DND-41 (cell line): ENCODE measurements at regions not wholly inside any gene's neighbourhood (a gene's known extent, or its start where the extent isn't known, plus 50 kb on each side); places are given as distances from the start of the nearest gene placed in this dataset.

Experiments
- ATAC-seq: fragments of 200-7000 bp; cut with Tn5 transposase; 3 replicates; pipeline ENCODE4 v1.9.1; 2021; ENCODE audit warnings: low read depth; ENCODE audit not compliant: insufficient read depth
- DNase-seq: peaks from one replicate; pipeline ENCODE4 v3.0.0-alpha.2; 2020
- H2AFZ ChIP-seq: 2 replicates; pipeline ENCODE4 v1.6.0; 2012; ENCODE audit warnings: low read depth, low read length
- H3K27ac ChIP-seq: 2 replicates; pipeline ENCODE4 v1.5.1; 2012; ENCODE audit warnings: low read length, inconsistent platforms
- H3K27me3 ChIP-seq: fragments of 200-600 bp; sonication (generic); 2 replicates; pipeline ENCODE4 v1.6.0; 2012; ENCODE audit warnings: low read length, mild to moderate bottlenecking, inconsistent platforms; ENCODE audit not compliant: insufficient read depth, poor library complexity
- H3K36me3 ChIP-seq: 2 replicates; pipeline ENCODE4 v1.5.1; 2012; ENCODE audit warnings: low read length, inconsistent platforms; ENCODE audit not compliant: insufficient read depth
- H3K4me1 ChIP-seq: 2 replicates; pipeline ENCODE4 v1.5.1; 2012; ENCODE audit warnings: mild to moderate bottlenecking, low read length; ENCODE audit not compliant: insufficient read depth
- H3K4me2 ChIP-seq: 2 replicates; pipeline ENCODE4 v1.6.0; 2012; ENCODE audit warnings: mild to moderate bottlenecking, moderate library complexity, low read length, inconsistent platforms; ENCODE audit not compliant: insufficient read depth
- H3K4me3 ChIP-seq, 2 experiments: fragments of 200-600 bp in 1 of 2; shearing (Covaris generic) in 1 of 2; 2 replicates each; pipeline ENCODE4 v1.5.1; 2012 to 2016; ENCODE audit warnings: inconsistent platforms in 2 of 2, low read length in 2 of 2, mild to moderate bottlenecking in 2 of 2, low read depth in 1 of 2, moderate library complexity in 1 of 2
- H3K79me2 ChIP-seq: 2 replicates; pipeline ENCODE4 v1.6.0; 2012; ENCODE audit warnings: low read length, inconsistent platforms; ENCODE audit not compliant: insufficient read depth
- H3K9ac ChIP-seq: 2 replicates; pipeline ENCODE4 v1.6.0; 2012; ENCODE audit warnings: low read depth, mild to moderate bottlenecking, inconsistent platforms, low read length, moderate library complexity
- H3K9me3 ChIP-seq: 2 replicates; pipeline ENCODE4 v1.5.1; 2012; ENCODE audit warnings: low read length, moderate library complexity, mild to moderate bottlenecking, inconsistent platforms; ENCODE audit not compliant: insufficient read depth, severe bottlenecking
- H4K20me1 ChIP-seq: 2 replicates; pipeline ENCODE4 v1.6.0; 2012; ENCODE audit warnings: low read length; ENCODE audit not compliant: insufficient read depth
- EZH2 ChIP-seq: IDR thresholded peaks from 3 replicates; pipeline ENCODE4 v1.6.1; 2012; ENCODE audit warnings: borderline replicate concordance, low read depth, mild to moderate bottlenecking, moderate library complexity, low read length, inconsistent platforms; ENCODE audit not compliant: severe bottlenecking
- TF ChIP-seq, protein P1 (sequence below): IDR thresholded peaks from 2 replicates; pipeline ENCODE4 v1.5.1; 2012; ENCODE audit warnings: borderline replicate concordance, low read length, moderate library complexity, mild to moderate bottlenecking; ENCODE audit not compliant: poor library complexity, severe bottlenecking; ENCODE audit errors: extremely low read depth

DNA sequence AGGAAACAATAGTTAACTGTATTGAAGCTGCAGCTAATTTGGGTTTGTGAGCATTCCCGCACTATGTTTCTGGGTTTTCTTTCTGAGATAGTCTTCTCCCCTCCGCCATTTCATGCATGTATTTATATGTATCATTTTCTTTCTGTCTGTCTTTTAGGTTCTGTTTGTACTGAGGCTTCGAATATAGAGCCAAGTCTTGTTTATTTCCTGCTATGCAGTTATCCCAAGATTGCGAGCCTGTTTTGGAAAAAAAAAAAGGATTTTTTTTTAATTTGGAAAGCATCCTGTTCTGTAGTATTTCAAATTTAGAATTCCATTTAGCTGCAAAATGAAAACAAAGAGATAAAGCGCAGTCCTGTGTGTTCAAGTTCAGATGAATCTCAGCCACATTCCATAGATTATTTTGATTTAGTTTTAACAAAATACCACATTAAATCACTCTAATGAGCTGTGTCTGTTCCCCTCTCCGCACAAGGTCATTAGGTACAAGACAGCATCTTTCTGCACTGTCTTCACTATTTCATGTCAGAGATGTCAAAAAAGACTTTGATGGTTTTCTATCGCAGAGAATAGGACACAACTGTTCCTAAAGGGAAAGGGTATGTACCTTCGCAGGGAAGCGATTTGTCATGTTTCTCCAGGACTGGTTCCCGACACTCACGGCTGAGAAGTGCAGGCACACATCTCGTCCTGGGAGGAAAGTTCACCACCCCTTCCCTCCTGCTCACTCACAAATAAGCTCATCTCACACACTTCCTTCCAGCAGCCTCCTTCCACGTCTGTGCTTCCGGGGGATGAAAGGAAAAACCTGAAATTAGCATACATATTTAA is 443.4 kb downstream of the ZNF516 start:
- Histone ChIP-seq H3K9ac (no peak overlapping the region), H3K9me3 (no peaks in the 10 kb centered on the region), H3K4me3 (no peak overlapping the region), H3K27ac (no peak overlapping the region), H4K20me1 (no peaks in the 10 kb centered on the region), H3K4me2 (no peak overlapping the region), H3K79me2 (no peaks in the 10 kb centered on the region), H3K27me3 (no peaks in the 10 kb centered on the region), H3K36me3 (no peaks in the 10 kb centered on the region), H2AFZ (no peak overlapping the region), H3K4me1 (no peaks in the 10 kb centered on the region)
- DNase-seq (no peak), ATAC-seq (no peak)
- TF ChIP-seq, protein P1, sequence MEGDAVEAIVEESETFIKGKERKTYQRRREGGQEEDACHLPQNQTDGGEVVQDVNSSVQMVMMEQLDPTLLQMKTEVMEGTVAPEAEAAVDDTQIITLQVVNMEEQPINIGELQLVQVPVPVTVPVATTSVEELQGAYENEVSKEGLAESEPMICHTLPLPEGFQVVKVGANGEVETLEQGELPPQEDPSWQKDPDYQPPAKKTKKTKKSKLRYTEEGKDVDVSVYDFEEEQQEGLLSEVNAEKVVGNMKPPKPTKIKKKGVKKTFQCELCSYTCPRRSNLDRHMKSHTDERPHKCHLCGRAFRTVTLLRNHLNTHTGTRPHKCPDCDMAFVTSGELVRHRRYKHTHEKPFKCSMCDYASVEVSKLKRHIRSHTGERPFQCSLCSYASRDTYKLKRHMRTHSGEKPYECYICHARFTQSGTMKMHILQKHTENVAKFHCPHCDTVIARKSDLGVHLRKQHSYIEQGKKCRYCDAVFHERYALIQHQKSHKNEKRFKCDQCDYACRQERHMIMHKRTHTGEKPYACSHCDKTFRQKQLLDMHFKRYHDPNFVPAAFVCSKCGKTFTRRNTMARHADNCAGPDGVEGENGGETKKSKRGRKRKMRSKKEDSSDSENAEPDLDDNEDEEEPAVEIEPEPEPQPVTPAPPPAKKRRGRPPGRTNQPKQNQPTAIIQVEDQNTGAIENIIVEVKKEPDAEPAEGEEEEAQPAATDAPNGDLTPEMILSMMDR: no peak
- TF ChIP-seq EZH2: no peak

DNA sequence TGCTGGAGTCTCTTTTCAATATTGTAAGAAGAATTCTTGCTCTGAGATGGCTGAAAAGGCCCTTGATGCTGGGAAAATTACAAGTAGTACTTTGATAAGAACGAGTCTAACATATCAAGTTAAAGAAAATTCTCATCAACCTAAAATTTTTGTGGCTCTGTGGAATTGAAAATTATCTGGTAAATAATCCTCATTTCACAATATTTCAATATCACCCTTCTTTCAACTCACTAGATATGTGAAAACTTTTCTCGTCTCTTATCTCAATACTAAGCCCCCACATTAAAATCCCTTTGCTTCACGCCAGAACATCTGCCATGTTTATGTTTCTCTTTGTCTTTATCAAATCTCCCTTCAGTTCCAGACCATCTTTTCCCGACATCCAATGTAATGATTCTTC is 448.8 kb downstream of the ZNF516 start:
- H3K27ac ChIP-seq: no peak overlapping the region
- H3K79me2 ChIP-seq: no peaks in the 10 kb centered on the region
- H3K9ac ChIP-seq: no peak overlapping the region
- TF ChIP-seq, protein P1: no peak
- no peak for TF ChIP-seq EZH2
- H4K20me1 ChIP-seq: no peaks in the 10 kb centered on the region
- no peaks in the 10 kb centered on the region for H3K9me3 ChIP-seq
- DNase-seq: no peak
- H3K36me3 ChIP-seq: no peaks in the 10 kb centered on the region
- no peak for ATAC-seq
- no peaks in the 10 kb centered on the region for H3K4me1 ChIP-seq
- H3K4me3 ChIP-seq: no peak overlapping the region
- no peak overlapping the region for H3K4me2 ChIP-seq
- H3K27me3 ChIP-seq: peaks cover 6% of the 10 kb centered on the region
- no peak overlapping the region for H2AFZ ChIP-seq

DNA sequence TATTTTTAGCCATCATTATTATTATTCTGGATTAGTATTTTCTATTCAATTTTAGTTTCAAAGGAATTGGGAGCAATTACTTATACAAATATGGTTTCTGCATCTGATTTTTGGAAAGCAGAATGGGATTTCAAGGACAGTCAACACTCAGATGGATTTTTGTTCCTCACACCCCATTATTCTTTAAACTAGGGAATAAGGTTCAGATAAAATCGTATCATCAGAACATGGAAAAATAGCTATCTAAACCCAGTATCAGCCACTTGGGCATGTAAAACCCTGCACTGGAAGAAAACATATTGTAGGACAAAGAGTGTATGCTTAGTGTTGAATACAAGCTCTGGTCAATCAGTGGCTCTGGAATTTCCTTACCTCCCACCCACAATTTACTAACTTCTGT is 452.5 kb downstream of the ZNF516 start:
- ATAC-seq (no peak), DNase-seq (no peak)
- Histone ChIP-seq H3K9ac (no peak overlapping the region), H3K27ac (no peak overlapping the region), H3K36me3 (no peaks in the 10 kb centered on the region), H3K4me3 (no peak overlapping the region), H4K20me1 (no peaks in the 10 kb centered on the region), H3K4me2 (no peak overlapping the region), H2AFZ (no peak overlapping the region), H3K27me3 (peaks cover 6% of the 10 kb centered on the region), H3K79me2 (no peaks in the 10 kb centered on the region), H3K9me3 (no peaks in the 10 kb centered on the region), H3K4me1 (no peaks in the 10 kb centered on the region)
- TF ChIP-seq EZH2: no peak
- TF ChIP-seq, protein P1: no peak
